K562 (cell line): ENCODE measurements at regions not wholly inside any gene's neighbourhood (a gene's known extent, or its start where the extent isn't known, plus 50 kb on each side); places are given as distances from the start of the nearest gene placed in this dataset.
"Not testable (repeated sequence)": the region's sequence is repeated elsewhere in the genome, so short reads cannot be mapped to it uniquely, and the experiment has no call there.

ENCODE experiments used
- ATAC-seq: fragments of 200-7000 bp; cut with Tn5 transposase; 3 replicates; pipeline ENCODE4 v1.9.1; 2020; ENCODE audit warnings: moderate library complexity
- BruUV-seq: library from RNA; stranded (reverse); fragments of 400-500 nt; replicated peaks from 2 replicates; lab custom pipeline; 2021; lab: Mats Ljungman, UMichigan
- CTCF ChIA-PET: fragments of 300-600 bp; formaldehyde crosslinking; extraction: SDS; loops from one replicate; lab custom pipeline; 2021; ENCODE audit warnings: low intra/inter-chr PET ratio; lab: Yijun Ruan, JAX
- POLR2A ChIA-PET: fragments of 300-600, 350-650 bp; sonication (Branson Sonifier 250); formaldehyde crosslinking; extraction: SDS; loops from one replicate; lab custom pipeline; 2021; ENCODE audit warnings: antibody characterized with exemption, inconsistent platforms; lab: Yijun Ruan, JAX
- DNase-seq, 4 experiments: peaks; one replicate each; pipeline versions ENCODE4 v3.0.0 to v3.0.0-alpha.2; 2011 to 2018; ENCODE audit warnings: low spot score in 3 of 4, mixed read lengths in 3 of 4; ENCODE audit errors: extremely low read depth in 1 of 4
- FAIRE-seq: peaks from 2 replicates; lab custom pipeline; 2011; peaks lifted over from hg19 to GRCh38; lab: Jason Lieb, UNC
- H2AFZ ChIP-seq: 2 replicates; pipeline ENCODE4 v1.6.0; 2011; ENCODE audit warnings: low read depth, low read length, control low read depth, inconsistent platforms
- H3K27ac ChIP-seq: fragments of 200-600 bp; 3 replicates; pipeline ENCODE4 v1.8.0; 2011; ENCODE audit warnings: low read depth, mild to moderate bottlenecking, control low read depth, inconsistent platforms, low read length, moderate library complexity, mixed read lengths; ENCODE audit errors: extremely low read depth
- H3K27me3 ChIP-seq, 2 experiments: fragments of 300-600 bp in 1 of 2; 2 replicates in 1 of 2; 3 replicates in 1 of 2; pipeline versions ENCODE4 v1.6.0 to v1.8.0; 2011; ENCODE audit warnings: inconsistent platforms in 2 of 2, low read length in 2 of 2, mild to moderate bottlenecking in 1 of 2, mixed read lengths in 1 of 2, moderate library complexity in 1 of 2; ENCODE audit not compliant: control insufficient read depth in 2 of 2, insufficient read depth in 2 of 2
- H3K36me3 ChIP-seq: fragments of 300-600 bp; 3 replicates; pipeline ENCODE4 v1.8.0; 2011; ENCODE audit warnings: mild to moderate bottlenecking, low read length, inconsistent platforms; ENCODE audit not compliant: control insufficient read depth, insufficient read depth
- H3K4me1 ChIP-seq, 2 experiments: fragments of 200-600 bp in 1 of 2; replicated peaks in 1 of 2; 2 replicates in 1 of 2; 3 replicates in 1 of 2; pipeline versions ENCODE4 v1.5.1 to v1.8.0; 2011; ENCODE audit warnings: inconsistent platforms in 2 of 2, low read length in 2 of 2, mild to moderate bottlenecking in 1 of 2, mixed read lengths in 1 of 2, moderate library complexity in 1 of 2; ENCODE audit not compliant: control insufficient read depth in 2 of 2, insufficient read depth in 2 of 2
- H3K4me2 ChIP-seq: 2 replicates; pipeline ENCODE4 v1.6.1; 2011; ENCODE audit warnings: low read length, control low read depth, inconsistent platforms, mixed read lengths; ENCODE audit not compliant: insufficient read depth
- H3K4me3 ChIP-seq: fragments of 200-600 bp; sonication (generic), shearing (Covaris generic); 2 replicates; pipeline ENCODE4 v1.5.1; 2016; ENCODE audit warnings: control low read depth, inconsistent platforms
- H3K79me2 ChIP-seq: fragments of 200-600 bp; 3 replicates; pipeline ENCODE4 v1.8.0; 2011; ENCODE audit warnings: low read length, inconsistent platforms; ENCODE audit not compliant: control insufficient read depth, insufficient read depth
- H3K9ac ChIP-seq, 2 experiments: 2 replicates each; pipeline versions ENCODE4 v1.6.0 to v1.6.1; 2011; ENCODE audit warnings: low read depth in 2 of 2, low read length in 2 of 2, control low read depth in 1 of 2, inconsistent platforms in 1 of 2, mild to moderate bottlenecking in 1 of 2, mixed read lengths in 1 of 2; ENCODE audit not compliant: insufficient read depth in 1 of 2
- H3K9me1 ChIP-seq: one replicate; pipeline ENCODE4 v1.6.0; 2011; ENCODE audit warnings: inconsistent platforms, mild to moderate bottlenecking, low read length, moderate library complexity; ENCODE audit not compliant: control insufficient read depth, insufficient read depth
- H3K9me3 ChIP-seq: replicated peaks from 2 replicates; pipeline ENCODE4 v1.5.1; 2011; ENCODE audit warnings: low read depth, low read length, inconsistent platforms; ENCODE audit not compliant: control insufficient read depth, insufficient read depth
- H4K20me1 ChIP-seq: replicated peaks from 2 replicates; pipeline ENCODE4 v1.6.1; 2011; ENCODE audit warnings: low read length, inconsistent platforms, mixed read lengths; ENCODE audit not compliant: control insufficient read depth, insufficient read depth
- CTCF ChIP-seq, 3 experiments: IDR thresholded peaks in 2 of 3; conservative IDR thresholded peaks in 1 of 3; 2 replicates each; pipeline ENCODE4 v1.5.1; 2011 to 2012; ENCODE audit warnings: low read length in 3 of 3, mild to moderate bottlenecking in 3 of 3, control low read depth in 2 of 3, improper control_type of control experiment in 1 of 3, inconsistent platforms in 1 of 3, low read depth in 1 of 3, mixed read lengths in 1 of 3, moderate library complexity in 1 of 3; ENCODE audit not compliant: insufficient read depth in 2 of 3
- DACH1 ChIP-seq: fragments of 450-650 bp; IDR thresholded peaks from 2 replicates; pipeline ENCODE4 v1.6.1; 2018; ENCODE audit not compliant: partially characterized antibody
- WGBS: fragments of 100-300 bp; shearing (Covaris generic); methylation state at CpG from one replicate; pipeline ENCODE4 v1.1.6; 2016; ENCODE audit warnings: low coverage, mixed read lengths; ENCODE audit not compliant: insufficient coverage; ENCODE audit errors: missing lambda C conversion rate; 5-methylcytosine and 5-hydroxymethylcytosine counted together
- in situ Hi-C: fragments of 300-500 bp; cut with MboI; formaldehyde crosslinking; loops from 4 replicates; pipeline ENCODE4 v1.15.0; 2018; ENCODE audit warnings: inconsistent platforms, mixed read lengths
- intact Hi-C: fragments of 100-400 bp; cut with micrococcal nuclease; formaldehyde crosslinking; loops from 2 replicates; pipeline ENCODE4 v1.14.2; 2022

- ATAC-seq, POLR2A ChIA-PET, H2AFZ ChIP-seq, H3K27me3 ChIP-seq, H3K79me2 ChIP-seq, H3K4me3 ChIP-seq, H3K9ac ChIP-seq, CTCF ChIA-PET, H3K27ac ChIP-seq, H3K9me3 ChIP-seq, intact Hi-C loops, BruUV-seq, H4K20me1 ChIP-seq, FAIRE-seq, H3K4me1 ChIP-seq, H3K9me1 ChIP-seq, H3K36me3 ChIP-seq, in situ Hi-C loops, H3K4me2 ChIP-seq: not testable (repeated sequence)
- TF ChIP-seq CTCF (IDR thresholded peaks at IDR 0.05 in 2 of 3, conservative IDR thresholded peaks at IDR 0.05 in 1 of 3; ENCODE audit: insufficient read depth in 2 of 3, low read depth in 1 of 3, low read length in 3 of 3): peak; percentile 13 to 31 (median 20); a peak in 3 of 6 replicates
- peak in 1 of 4 experiments; percentile 30 for DNase-seq
- 4% methylated on average over 12 of the region's 14 CpGs for WGBS
Measured at GRCh38 chr3:75604286-75604934, 59.7 kb upstream of the FRG2C start.

GRCh38 chr3:75607996-75608395 is 56.1 kb upstream of the FRG2C start:
- H3K36me3 ChIP-seq, FAIRE-seq, H3K9me1 ChIP-seq, DNase-seq, BruUV-seq, in situ Hi-C loops, H3K4me2 ChIP-seq, H3K4me3 ChIP-seq, H2AFZ ChIP-seq, H3K9ac ChIP-seq, intact Hi-C loops, H3K79me2 ChIP-seq, CTCF ChIA-PET, H3K27me3 ChIP-seq, ATAC-seq, H3K27ac ChIP-seq, H4K20me1 ChIP-seq, H3K4me1 ChIP-seq, POLR2A ChIA-PET, H3K9me3 ChIP-seq: not testable (repeated sequence)
- peak; percentile 93 for TF ChIP-seq DACH1
- WGBS: 5% methylated on average over 9 of the region's 9 CpGs

GRCh38 chr3:75609598-75609997 is 54.5 kb upstream of the FRG2C start:
- H3K9ac ChIP-seq, in situ Hi-C loops, H3K9me1 ChIP-seq, H3K4me2 ChIP-seq, H3K36me3 ChIP-seq, H3K79me2 ChIP-seq, H4K20me1 ChIP-seq, POLR2A ChIA-PET, CTCF ChIA-PET, intact Hi-C loops, FAIRE-seq, H3K4me3 ChIP-seq, ATAC-seq, H2AFZ ChIP-seq, DNase-seq, H3K27me3 ChIP-seq, H3K9me3 ChIP-seq, BruUV-seq, H3K27ac ChIP-seq, H3K4me1 ChIP-seq: not testable (repeated sequence)
- 100% methylated on average over 1 of the region's 26 CpGs for WGBS
